GM19372 (cell line): ENCODE measurements at regions not wholly inside any gene's neighbourhood (a gene's known extent, or its start where the extent isn't known, plus 50 kb on each side); places are given as distances from the start of the nearest gene placed in this dataset.

Source experiments
- ATAC-seq: cut with Tn5 transposase; IDR thresholded peaks from one replicate; pipeline ENCODE4 v1.9.1; 2021; ENCODE audit warnings: mild to moderate bottlenecking, low read depth, moderate library complexity; ENCODE audit not compliant: unreplicated experiment

DNA sequence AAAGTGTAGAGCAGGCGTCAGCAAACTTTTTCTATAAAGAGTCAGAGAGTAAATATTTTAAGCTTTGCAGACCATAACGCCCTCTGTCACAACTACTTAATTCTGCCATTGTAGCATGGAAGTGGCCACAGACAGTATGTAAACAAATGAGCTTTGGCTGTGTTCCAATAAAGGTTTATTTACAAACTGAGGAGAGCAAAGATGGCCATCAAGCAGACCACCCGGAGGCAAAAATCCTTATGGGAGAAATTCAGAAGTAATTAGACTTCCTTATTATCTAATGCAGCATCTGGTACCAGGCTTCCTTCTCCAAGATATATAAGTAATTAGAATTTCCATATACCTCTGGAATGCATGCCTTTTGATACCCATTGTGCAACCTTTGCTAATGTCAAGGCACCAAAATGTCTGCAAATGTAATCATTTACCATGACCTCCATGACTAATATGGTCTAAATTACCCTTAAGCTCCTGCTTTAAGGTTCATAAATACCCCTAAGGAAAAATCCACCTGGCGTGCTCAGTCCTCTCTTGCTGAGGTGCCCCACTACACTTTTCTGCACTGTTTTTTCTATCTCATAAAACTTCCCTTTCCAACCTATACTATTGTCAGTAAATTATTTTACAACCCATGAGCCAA lies 377.8 kb downstream of the MATN1 start:
- no peak for ATAC-seq

DNA sequence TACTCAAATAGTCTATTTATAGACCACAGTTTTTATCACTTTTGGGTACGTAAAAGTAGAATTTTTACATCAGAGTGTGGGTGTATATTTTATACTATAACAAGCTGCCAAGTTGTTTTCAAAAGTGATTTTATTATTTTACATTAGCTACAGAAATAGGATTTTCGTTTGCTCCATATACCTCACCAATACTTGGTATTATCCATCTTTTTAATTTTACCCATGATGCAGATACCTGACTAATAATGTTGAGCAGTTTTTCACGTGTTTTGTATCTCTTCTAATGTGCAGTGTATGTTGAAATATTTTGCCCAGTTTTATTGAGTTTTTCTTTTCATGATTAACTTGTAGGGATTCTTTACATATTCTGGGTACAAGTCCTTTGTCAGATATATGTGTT lies 379.8 kb downstream of the MATN1 start:
- no peak for ATAC-seq

DNA sequence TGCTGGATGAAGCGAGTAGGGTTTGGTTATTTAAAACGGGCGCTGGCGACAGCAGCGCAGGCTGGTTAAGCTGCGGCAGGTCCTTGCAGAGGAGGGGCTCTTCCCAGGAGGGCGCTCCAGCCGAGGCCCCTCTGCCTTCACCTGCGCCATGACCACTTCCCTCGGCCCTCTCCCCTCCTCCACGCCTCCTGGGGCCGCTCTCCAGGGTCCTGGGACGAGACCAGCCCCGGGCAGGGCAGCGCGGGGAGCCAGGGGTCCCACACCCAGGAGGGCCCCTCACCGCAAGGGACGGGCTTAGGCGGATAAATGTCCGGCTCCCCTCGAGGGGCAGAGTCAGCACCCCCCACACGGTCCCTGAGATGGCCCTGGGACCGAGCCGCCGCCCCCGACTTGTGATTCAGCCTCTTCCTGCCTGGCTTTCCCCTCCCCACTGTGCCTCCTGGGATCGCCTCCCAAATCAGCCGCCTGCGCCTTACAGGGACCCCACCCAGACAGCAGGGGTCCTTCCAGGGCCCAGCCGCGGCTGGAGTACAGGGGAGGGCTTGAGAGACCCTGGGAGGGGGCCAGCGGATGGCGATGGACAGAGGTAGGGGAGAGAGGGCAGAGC lies 380.7 kb downstream of the MATN1 start:
- no peak for ATAC-seq

- ATAC-seq, result no peak
Observed at GRCh38 chr1:30340934-30341333, 382.5 kb downstream of the MATN1 start.

DNA sequence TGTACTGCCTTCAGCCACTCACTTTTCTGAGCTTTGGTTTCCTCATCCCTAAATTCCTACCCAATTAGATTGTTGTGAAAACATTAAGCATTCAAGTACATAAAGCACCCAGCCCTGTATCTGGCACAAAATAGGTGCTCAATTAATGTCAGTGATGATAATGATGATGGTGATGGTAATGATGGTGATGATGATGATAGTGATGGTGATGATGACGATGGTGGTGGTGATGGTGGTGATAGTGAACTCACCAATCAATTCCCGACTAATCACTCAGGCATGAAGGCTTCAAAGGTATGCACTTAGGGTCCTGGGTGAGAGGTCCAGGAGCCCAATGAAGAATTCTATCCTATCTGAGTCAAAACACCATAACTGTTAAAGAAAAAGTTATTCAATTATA lies 383.5 kb downstream of the MATN1 start:
- ATAC-seq, result no peak

DNA sequence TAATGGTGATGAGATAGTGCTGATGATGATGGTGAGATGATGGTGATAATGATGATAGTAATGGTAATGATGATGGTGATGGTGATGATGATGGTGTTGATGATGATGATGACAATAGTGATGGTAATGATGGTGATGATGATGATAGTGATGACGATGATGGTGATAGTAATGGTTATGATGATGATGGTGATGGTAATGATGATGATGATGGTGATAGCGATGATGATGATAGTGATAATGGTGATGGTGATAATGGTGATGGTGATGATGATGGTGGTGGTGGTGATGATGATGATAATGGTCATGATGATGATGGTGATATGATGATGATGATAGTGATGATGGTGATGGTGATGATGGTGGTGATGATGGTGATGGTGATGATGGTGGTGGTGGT lies 384.6 kb downstream of the MATN1 start:
- no peak for ATAC-seq

DNA sequence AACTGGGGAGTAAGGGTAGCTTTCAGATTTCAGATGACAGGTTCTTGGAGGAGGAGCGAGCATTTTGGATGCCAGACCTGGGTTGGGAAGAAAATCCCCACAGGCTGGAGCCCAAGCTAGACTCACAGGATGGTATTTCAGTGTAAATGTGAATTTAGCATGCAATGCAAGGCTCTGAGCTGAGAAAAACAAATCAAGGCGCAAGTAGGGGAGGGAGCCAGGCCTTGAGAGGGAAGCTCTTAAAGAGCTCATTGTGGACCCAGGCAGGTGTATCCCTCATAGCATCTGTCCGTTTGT lies 386.1 kb downstream of the MATN1 start:
- no peak for ATAC-seq

DNA sequence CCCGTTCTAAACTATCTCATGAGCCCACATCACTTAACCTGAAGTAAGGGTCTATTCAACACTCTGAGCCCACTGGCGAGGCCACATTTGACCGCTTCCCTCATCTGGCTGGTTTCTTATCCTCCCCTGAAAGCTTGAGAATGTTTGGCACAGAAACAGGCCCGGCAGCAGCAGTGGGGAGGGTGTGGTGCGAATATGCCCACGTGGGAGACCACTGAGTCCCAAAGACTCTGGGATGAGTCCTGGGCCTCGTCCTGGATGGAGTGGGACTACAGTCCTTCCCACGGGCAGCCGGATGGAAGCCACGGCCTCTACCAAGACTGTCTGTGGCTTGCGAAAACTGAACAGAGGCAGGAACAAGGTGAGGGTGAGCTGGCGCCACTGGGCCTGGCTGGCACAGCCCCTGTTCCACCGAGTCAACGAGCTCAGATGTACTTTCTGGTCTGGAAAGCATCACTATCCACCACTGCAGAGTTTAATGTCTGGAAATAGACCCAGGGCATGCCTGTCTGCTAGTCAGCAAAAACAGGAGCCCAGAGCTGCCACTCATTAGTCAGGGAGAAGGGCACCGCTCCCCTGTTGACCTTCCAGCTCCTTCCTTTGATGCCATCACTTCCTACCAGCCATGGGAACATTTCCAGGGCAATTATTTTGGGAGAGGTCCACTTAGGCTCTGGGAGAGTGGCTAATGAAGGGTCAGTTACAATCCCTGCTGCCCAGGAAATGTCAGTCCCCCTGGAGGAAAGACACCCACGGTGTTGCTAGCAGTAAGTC lies 386.6 kb downstream of the MATN1 start:
- no peak for ATAC-seq

DNA sequence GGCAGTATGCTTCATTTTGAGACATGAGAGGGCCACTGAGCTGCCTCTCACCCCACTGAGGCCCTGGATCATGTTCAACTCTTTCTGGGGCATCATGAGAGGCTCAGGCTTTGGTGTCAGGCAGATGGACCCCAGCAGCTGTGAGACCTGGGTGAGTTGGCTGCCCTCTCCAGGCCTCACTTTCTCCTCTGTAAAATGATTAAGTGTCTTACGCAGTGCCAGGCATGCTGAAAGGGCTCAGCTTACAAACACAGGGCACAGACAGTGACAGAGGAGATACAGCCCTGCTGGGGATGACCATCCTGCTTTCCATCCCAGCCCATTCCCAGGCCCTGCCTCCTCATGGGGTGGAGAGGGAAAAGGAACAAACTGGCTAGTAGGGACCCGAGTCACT lies 387.4 kb downstream of the MATN1 start:
- ATAC-seq, result no peak

DNA sequence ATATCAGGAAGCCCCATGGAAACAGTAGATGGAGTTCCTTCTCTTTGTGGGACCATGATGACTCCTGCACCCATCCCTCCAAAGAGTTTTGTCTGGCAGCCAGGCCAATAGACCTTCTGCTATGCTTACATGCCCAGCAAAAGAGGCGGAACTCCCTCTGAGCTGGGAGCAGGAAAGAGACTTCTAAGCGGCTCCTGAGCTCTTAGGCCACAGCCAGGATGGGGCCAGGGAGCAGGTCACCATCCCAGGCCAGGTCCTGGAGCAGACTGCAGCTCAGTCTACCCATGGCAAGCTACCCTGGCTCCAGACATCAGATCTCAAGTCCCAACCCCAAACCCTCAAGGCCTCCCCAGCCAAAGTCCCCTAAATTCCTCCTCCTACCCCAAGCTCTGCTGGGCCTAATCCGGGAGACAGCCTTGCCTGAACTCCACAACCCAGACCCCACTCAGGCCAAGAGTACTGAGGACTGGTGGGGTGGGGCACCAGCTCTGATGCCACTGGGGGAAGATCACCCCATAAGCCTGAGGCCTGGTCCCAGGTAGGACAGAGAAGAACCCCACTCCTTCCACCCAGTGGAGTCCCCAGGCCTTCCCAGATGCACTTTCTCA lies 387.9 kb downstream of the MATN1 start:
- ATAC-seq, result no peak

DNA sequence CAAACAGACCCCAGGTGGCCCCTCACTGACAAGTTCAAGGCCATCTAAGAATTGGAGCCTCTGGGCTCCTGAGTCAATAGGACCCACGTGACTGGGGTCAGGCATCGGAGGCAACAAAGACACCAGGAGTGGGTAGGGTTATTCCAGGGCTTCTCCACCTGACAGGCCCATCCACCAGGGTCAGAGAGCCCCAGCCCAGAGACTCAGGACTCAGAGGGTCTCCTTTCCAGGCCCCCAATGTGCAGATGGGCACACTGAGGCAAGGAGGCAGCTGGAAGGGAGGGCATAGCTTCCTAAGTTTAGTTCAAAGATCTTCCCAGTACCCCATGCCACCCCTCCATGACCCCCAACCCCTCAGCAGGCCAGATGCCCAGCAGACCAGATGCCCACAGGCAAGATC lies 388.6 kb downstream of the MATN1 start:
- no peak for ATAC-seq

DNA sequence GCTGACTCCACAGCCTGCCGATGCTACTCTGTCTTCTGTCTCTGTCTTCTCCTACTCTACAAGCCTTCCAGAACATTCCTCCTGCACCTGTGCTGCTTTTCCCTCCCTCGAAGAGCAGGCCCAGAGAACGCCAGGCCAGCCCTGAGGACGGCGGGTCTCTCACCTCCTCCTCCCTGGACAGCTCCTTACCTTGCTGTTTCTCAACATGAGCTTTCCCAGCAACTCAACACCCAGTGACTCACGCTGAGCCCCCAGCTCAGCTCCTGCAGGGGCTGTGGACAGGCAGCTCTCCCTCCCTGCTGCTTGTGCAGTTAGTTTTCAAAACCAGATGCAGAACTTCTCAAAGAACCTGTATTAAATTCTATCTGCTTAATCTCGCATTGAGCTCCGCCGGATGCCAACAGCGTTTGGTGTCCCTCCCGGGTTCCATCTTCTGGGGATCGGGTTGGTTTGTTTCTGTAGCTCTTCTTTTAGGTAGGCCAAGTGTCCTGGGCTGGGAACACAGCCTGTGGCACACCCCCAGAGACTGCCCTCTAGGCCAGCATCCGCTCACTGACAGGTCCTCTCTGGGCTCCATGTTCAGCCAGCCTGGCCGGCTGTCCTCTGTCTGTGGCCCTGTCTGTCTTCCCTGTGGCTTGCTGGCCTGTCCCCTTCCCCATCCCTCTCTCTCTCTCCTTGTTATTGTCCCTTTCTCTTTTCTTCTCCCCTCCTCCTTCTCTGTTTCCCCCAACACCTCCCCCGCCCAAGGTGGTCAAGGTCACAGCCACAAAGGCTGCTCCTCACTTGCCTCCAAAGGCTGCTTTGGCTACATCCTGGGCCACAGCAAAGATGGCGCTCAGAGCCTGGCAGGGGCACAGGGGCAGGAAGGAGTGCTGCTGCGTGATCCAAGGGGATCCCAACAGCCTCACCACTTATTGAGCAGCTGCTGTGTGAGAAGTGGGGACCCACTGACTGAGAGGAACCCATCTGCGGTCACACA lies 391.0 kb downstream of the MATN1 start:
- no peak for ATAC-seq

DNA sequence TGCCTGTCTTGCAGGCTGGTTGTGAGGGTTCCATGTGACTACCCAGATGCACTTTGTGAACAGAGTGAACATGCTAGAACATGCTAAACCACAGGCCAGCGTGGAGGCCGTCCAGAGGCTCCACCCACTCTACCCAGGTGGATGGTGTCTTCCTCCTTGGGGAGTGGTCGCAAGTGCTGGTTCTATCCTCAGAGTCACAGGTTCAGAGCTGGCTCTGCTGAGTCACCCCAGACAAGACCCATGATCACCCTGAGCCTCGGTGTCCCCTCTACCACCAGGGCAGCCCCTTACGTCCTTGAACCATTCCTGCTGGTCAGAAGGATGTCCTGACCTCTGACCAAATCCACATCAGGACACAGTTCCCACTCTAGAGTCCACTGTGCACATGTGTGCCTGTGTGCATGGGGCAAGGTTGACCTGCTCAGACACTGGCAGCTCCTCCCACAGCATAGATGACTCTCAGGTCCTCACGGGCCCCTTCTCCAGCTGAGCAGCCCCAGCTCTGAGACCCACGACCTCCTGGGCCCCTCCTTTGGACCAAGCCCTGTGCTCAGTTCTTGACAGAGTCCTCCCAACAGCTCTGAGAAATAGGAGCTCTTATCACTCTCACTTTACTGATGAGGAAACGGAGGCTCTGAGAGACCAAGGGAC lies 391.8 kb downstream of the MATN1 start:
- ATAC-seq, result no peak

- no peak for ATAC-seq
Observed at GRCh38 chr1:30330644-30331043, 392.7 kb downstream of the MATN1 start.

DNA sequence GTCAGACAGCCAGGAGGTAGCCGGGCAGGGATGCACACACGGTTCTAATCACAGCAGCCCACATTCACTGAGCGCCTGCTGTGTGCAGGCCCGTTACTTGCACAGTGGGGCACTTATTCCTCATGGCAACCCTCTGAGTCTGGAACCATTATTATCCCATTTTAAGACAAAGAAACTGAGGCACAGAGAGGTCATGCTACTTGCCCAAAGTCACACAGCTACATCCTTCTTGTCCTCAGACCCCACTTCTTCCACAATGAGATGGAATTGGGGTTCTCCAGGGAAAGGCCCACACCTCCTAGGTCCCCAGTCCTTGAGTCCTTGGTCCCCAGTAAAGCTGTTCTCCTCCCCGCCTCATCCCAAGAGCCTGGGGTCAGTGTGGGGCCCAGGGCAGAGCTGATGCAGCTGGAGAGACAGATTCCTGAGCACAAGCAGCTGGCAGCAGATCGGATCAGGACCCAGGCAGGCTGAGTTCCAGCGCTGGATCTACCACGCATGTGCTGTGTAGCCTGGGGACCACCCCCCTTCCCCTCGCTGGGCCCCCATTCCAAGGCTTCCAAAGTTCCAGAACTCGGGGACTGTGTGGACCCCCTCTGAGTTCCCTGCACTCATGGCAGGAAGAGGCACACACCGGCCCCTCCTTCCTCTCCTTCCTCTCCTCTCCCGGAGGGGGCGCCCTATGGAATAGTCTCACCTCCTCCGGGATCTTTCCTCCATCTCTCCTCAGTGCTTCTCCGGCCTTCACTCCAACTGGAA lies 393.4 kb downstream of the MATN1 start:
- ATAC-seq, result no peak

- ATAC-seq, result no peak
Observed at GRCh38 chr1:30329263-30329753, 394.1 kb downstream of the MATN1 start.

- no peak for ATAC-seq
Observed at GRCh38 chr1:30328401-30329262, 394.8 kb downstream of the MATN1 start.

GRCh38 chr1:30328100-30328370 lies 395.4 kb downstream of the MATN1 start:
- ATAC-seq, result no peak
